Spinal cord (tissue), 9 donors: ENCODE measurements at regions not wholly inside any gene's neighbourhood (a gene's known extent, or its start where the extent isn't known, plus 50 kb on each side); places are given as distances from the start of the nearest gene placed in this dataset.

Experiments used
- DNase-seq, 6 donors: peaks; one replicate each; pipeline versions ENCODE4 v3.0.0 to v3.0.0-alpha.2; 2013 to 2015; ENCODE audit warnings: low spot score in 6 of 6, low read depth in 4 of 6
- H3K27ac ChIP-seq: one replicate; pipeline ENCODE4 v1.5.1; 2013; ENCODE audit warnings: low read depth, low read length, control low read depth
- H3K27me3 ChIP-seq: one replicate; pipeline ENCODE4 v1.6.1; 2013; ENCODE audit warnings: low read length; ENCODE audit not compliant: control insufficient read depth, insufficient read depth
- H3K36me3 ChIP-seq: one replicate; pipeline ENCODE4 v1.6.1; 2013; ENCODE audit warnings: low read length; ENCODE audit not compliant: control insufficient read depth, insufficient read depth
- H3K4me1 ChIP-seq: one replicate; pipeline ENCODE4 v1.6.1; 2013; ENCODE audit warnings: low read length; ENCODE audit not compliant: control insufficient read depth, insufficient read depth
- H3K4me3 ChIP-seq: one replicate; pipeline ENCODE4 v1.5.1; 2013; ENCODE audit warnings: low read depth, low read length, control low read depth
- H3K9me3 ChIP-seq: one replicate; pipeline ENCODE4 v1.6.1; 2013; ENCODE audit warnings: low read length; ENCODE audit not compliant: control insufficient read depth, insufficient read depth
- WGBS: methylation state at CpG from one replicate; pipeline ENCODE4 v1.1.5; 2013; ENCODE audit warnings: missing lambda C conversion rate; ENCODE audit not compliant: insufficient coverage; 5-methylcytosine and 5-hydroxymethylcytosine counted together
- donor health status: healthy.

DNA sequence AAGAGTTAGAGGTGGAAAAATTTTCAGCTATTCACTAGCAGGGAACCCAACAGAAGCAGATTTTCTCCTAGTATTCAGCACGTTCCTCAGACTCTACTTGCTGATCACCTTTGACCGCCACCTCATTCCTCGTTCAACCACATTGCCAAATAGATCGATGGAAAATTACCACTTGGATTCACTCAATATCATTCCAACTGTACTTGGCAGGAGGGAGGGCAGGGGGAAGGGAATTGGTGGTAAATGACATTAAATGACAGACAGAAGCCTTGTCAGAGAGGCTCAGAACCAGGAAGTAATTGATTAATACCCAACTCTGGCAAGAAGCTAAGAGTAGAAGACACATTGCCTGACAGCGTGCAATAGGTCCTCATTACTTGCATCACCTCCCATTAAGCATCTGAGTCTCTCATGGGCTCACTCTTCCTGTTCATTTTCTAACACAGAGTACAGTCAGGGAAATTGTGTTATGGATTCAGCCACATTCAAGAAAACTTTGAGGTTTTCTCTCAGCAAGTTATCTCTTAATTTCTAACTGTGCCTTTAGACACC is 240.5 kb upstream of the FAT3 start:
- H3K27ac ChIP-seq, result no peak overlapping the region
- no peak overlapping the region for H3K4me3 ChIP-seq
- no peaks in the 10 kb centered on the region for H3K36me3 ChIP-seq
- no peaks in the 10 kb centered on the region for H3K9me3 ChIP-seq
- 60% methylated on average over 1 of the region's 5 CpGs for WGBS
- no peaks in the 10 kb centered on the region for H3K27me3 ChIP-seq
- no peak for DNase-seq
- no peaks in the 10 kb centered on the region for H3K4me1 ChIP-seq

DNA sequence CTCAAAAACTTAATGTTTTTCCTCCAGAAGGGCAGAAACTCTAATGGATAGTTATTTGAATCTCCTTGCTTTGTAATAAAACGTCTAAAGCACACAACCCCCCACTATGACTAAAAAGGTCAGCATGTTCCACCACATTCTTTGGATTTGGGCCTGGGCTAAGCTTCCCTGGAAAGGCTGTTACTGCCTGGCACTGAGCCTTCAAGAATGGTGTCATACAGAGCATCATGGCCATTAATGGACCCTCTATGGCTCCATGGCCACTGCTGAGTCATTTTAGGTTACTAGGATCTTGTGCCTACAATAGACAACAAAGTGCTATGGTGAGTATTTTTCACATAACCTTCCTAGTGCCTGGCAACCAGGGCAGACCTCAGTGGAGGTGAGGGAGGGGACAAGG is 242.6 kb upstream of the FAT3 start:
- H3K4me1 ChIP-seq, result no peaks in the 10 kb centered on the region
- H3K9me3 ChIP-seq, result no peaks in the 10 kb centered on the region
- WGBS, result no CpG with 5 or more reads among the region's 1 CpG
- no peak overlapping the region for H3K27ac ChIP-seq
- DNase-seq, result peak in 5 of 6 donors; percentile 5 to 58 (median 14)
- H3K36me3 ChIP-seq, result no peaks in the 10 kb centered on the region
- no peaks in the 10 kb centered on the region for H3K27me3 ChIP-seq
- no peak overlapping the region for H3K4me3 ChIP-seq

DNA sequence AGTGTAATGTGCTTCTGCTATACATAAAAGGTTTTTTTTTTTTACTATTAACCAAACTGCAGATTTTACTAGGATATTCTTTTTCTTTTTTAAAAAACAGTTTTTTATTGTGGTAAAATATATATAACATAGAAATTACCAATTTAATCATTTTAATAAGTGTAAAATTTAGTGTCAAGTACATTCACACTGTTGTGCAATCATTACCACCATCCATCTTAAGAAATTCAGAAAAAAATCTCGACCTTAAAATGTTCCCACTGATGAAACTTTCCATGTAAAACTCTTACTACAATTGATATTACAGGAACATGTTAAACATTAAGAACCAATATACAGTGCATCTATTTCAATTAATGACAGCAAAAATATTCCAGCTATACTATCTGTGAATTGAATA is 244.8 kb upstream of the FAT3 start:
- DNase-seq, result no peak
- Histone ChIP-seq H3K27ac (no peak overlapping the region), H3K36me3 (no peaks in the 10 kb centered on the region), H3K27me3 (no peaks in the 10 kb centered on the region), H3K4me3 (no peak overlapping the region), H3K9me3 (no peaks in the 10 kb centered on the region), H3K4me1 (no peaks in the 10 kb centered on the region)
- WGBS, result no CpG with 5 or more reads among the region's 1 CpG

DNA sequence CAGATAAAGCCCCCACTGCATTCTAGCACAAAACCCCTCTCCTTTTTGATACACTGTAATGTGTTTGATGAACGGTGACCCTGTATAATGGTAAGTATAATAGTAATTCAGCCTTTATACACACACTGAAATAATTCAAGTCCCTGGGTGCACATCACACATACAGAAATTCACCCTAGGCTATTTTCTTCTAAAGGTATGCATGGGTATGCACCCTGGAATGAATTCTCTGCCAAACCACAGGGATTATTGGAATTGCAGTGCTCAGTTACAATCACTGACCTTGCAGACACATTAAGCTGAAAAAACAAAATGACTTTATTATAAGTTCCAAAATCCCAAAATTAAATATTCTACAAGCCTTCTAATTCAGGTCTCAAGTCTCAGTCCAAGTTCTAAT is 245.9 kb upstream of the FAT3 start:
- Histone ChIP-seq H3K4me3 (no peak overlapping the region), H3K27me3 (no peaks in the 10 kb centered on the region), H3K9me3 (no peaks in the 10 kb centered on the region), H3K36me3 (no peaks in the 10 kb centered on the region), H3K4me1 (no peaks in the 10 kb centered on the region), H3K27ac (no peak overlapping the region)
- WGBS, result no CpG with 5 or more reads among the region's 1 CpG
- DNase-seq, result no peak

DNA sequence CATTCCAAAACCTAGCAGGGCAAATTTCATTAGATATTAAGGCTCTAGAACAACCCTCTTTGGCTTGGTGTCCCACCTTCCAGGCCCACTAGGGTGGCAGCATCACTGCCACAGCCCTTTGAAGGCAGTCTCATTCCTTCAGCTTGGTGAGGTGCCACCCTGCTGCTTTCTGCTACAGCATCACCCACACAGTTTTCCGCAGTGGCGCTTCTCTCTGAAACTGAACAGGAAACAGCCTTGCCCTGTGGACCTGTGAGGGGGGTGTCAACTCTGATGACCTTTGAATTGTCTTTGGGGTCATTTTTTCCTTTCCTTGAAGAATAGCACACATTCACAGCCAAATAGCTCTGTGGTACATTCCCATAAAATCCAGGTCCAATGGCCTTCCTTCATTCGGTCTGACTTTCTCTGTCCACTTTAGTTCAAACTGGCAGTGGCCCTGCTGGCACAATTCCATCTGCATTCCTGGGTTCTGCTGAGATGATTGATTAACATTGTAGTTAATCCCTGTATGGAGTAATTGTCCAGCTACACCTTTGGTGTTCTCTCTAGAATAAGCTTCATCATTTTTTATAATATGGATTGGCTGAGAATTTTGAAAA is 251.9 kb upstream of the FAT3 start:
- Histone ChIP-seq H3K9me3 (no peaks in the 10 kb centered on the region), H3K4me3 (no peak overlapping the region), H3K27ac (no peak overlapping the region), H3K36me3 (no peaks in the 10 kb centered on the region), H3K27me3 (no peaks in the 10 kb centered on the region), H3K4me1 (no peaks in the 10 kb centered on the region)
- WGBS, result no CpG with 5 or more reads among the region's 3 CpGs
- no peak for DNase-seq

DNA sequence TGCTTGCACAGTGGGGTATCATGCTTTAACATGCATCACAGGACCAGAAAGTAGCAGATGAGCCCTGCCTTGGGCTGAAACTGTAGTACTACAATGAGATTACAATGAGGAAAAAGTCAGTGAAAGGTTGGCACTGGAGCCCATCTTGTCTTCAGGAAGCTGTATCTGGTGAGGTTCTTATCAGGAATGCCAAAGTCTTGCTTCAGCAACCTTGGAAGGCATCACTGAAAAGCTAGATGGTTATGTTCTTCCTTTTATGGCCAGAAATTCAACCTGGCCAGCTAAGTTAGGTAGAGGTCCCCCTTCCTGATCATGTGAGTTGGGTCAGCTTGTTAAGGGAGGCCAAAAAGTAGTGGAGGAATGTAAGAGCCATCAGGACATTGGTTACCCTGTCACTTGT is 254.0 kb upstream of the FAT3 start:
- no peaks in the 10 kb centered on the region for H3K27me3 ChIP-seq
- no peak for DNase-seq
- no peaks in the 10 kb centered on the region for H3K9me3 ChIP-seq
- H3K27ac ChIP-seq, result no peak overlapping the region
- no peaks in the 10 kb centered on the region for H3K4me1 ChIP-seq
- no peaks in the 10 kb centered on the region for H3K36me3 ChIP-seq
- H3K4me3 ChIP-seq, result no peak overlapping the region

DNA sequence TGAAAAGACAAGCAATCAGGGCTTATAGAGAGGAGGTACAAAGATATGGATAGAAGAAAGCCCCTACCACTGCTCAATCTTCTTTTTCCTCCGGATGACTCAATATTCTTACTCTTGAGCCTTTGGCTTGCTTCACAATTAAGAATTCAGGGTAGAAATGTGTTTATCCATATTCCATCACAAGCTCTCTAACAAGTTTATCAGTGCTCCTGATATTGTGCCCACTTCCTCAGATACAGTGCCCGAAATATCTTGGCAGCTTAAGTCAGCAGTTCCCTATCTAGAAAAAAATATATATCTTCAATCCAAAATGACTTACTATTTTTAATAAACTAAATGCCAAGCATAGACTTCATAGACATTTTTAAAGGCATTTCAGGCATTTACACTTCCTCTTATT is 255.1 kb upstream of the FAT3 start:
- 100% methylated on average over 1 of the region's 2 CpGs for whole genome bisulfite sequencing

DNA sequence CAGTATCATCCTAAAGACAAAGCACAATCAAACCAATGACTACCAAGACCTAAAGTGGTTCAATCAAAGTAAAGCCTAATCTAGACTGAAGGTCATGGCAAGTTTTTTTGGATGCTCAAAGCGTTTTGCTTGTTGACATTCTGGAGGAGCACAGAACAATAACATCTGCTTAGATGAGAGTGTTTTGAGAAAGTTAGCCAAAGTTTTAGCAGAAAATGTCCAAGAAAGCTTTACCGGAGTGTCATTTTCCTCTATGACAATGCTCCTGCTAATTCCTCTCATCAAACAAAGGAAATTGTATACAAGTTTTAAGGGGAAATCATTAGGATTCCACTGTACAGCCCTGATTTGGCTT is 256.9 kb upstream of the FAT3 start:
- Histone ChIP-seq H3K4me1 (no peaks in the 10 kb centered on the region), H3K27ac (no peak overlapping the region), H3K4me3 (no peak overlapping the region), H3K27me3 (no peaks in the 10 kb centered on the region), H3K36me3 (no peaks in the 10 kb centered on the region), H3K9me3 (no peaks in the 10 kb centered on the region)
- no CpG with 5 or more reads among the region's 2 CpGs for WGBS
- DNase-seq, result no peak

More for the DNA sequence above, 255.1 kb upstream of the FAT3 start:
- Histone ChIP-seq H3K9me3 (no peaks in the 10 kb centered on the region), H3K36me3 (no peaks in the 10 kb centered on the region), H3K4me3 (no peak overlapping the region), H3K27me3 (no peaks in the 10 kb centered on the region), H3K4me1 (no peaks in the 10 kb centered on the region), H3K27ac (no peak overlapping the region)
- DNase-seq, result peak in 1 of 6 donors; percentile 63

DNA sequence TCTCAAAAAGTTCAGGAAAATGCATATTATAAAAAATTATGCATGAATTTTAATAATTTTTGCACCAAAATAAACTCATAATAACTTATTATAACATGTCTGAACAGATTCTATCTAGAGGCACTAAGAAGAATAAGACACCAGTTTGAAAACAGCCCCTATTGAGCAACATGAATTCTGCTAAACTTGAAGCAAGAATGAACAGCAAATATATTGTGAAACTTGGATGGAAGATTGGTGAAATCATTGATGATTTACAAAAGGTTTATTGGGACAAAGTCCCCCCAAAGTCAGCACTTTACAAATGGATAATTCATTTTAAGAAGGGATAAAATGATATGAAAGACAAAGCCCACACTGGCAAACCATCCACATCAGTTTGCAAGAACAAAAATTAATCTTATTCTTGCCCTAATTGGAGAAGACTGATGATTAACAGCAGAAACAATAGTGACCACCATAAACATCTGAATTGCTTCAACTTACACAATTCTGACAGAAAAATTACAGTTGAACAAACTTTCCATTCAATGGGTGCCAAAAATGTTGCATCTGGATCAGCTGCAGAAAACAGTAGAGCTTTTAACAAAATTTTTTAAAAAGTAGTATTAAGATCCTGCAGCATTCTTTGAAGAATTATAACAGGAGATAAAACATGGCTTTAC is 257.5 kb upstream of the FAT3 start:
- DNase-seq, result no peak
- Histone ChIP-seq H3K4me3 (no peak overlapping the region), H3K27ac (no peak overlapping the region), H3K27me3 (no peaks in the 10 kb centered on the region), H3K36me3 (no peaks in the 10 kb centered on the region), H3K4me1 (no peaks in the 10 kb centered on the region), H3K9me3 (no peaks in the 10 kb centered on the region)

DNA sequence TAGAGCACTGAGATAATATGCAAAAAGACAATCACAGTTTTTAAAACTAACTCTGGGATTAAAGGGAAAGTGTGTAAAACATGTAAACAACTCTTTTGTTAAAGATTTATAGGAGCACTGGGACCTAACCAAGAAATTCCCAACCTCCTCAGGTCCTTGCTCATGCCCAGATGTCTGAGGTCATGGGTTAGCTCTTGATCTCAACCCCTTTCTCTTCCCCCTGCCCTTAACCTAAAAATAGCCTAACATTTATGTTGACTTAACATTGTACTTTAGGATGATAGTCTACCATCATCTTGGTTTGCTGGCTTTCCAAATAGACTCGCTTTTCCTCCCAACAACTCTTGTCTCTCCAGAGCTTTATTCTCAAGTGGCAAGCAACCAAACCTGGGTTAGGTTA is 258.2 kb upstream of the FAT3 start:
- no peaks in the 10 kb centered on the region for H3K4me1 ChIP-seq
- H3K9me3 ChIP-seq, result peaks cover 4% of the 10 kb centered on the region
- H3K27me3 ChIP-seq, result no peaks in the 10 kb centered on the region
- no CpG with 5 or more reads among the region's 1 CpG for WGBS
- no peak for DNase-seq
- no peaks in the 10 kb centered on the region for H3K36me3 ChIP-seq
- H3K4me3 ChIP-seq, result no peak overlapping the region
- no peak overlapping the region for H3K27ac ChIP-seq
